GM18909 (cell line): ENCODE measurements at regions not wholly inside any gene's neighbourhood (a gene's known extent, or its start where the extent isn't known, plus 50 kb on each side); places are given as distances from the start of the nearest gene placed in this dataset.
"Not testable (repeated sequence)": the region's sequence is repeated elsewhere in the genome, so short reads cannot be mapped to it uniquely, and the experiment has no call there.

Source experiments
- ATAC-seq: cut with Tn5 transposase; IDR thresholded peaks from one replicate; pipeline ENCODE4 v1.9.1; 2021; ENCODE audit warnings: mild to moderate bottlenecking; ENCODE audit not compliant: unreplicated experiment, poor library complexity

GRCh38 chr18:57956491-57956890, 87.5 kb upstream of the NEDD4L start:
- ATAC-seq, result no peak

- ATAC-seq, result no peak
Observed at GRCh38 chr18:57954935-57955334, 89.1 kb upstream of the NEDD4L start.

GRCh38 chr18:57953883-57954282, 90.1 kb upstream of the NEDD4L start:
- no peak for ATAC-seq

GRCh38 chr18:57951999-57952774, 91.8 kb upstream of the NEDD4L start:
- no peak for ATAC-seq

- no peak for ATAC-seq
Observed at GRCh38 chr18:57951117-57951796, 92.8 kb upstream of the NEDD4L start.

GRCh38 chr18:57950542-57950941, 93.5 kb upstream of the NEDD4L start:
- no peak for ATAC-seq

- not testable (repeated sequence) for ATAC-seq
Observed at GRCh38 chr18:57949335-57949734, 94.7 kb upstream of the NEDD4L start.

- no peak for ATAC-seq
Observed at GRCh38 chr18:57947117-57947516, 96.9 kb upstream of the NEDD4L start.

- no peak for ATAC-seq
Observed at GRCh38 chr18:57943723-57944122, 100.3 kb upstream of the NEDD4L start.

- ATAC-seq, result no peak
Observed at GRCh38 chr18:57942493-57942892, 101.5 kb upstream of the NEDD4L start.

GRCh38 chr18:57941841-57942489, 102.1 kb upstream of the NEDD4L start:
- ATAC-seq, result no peak

GRCh38 chr18:57940166-57940660, 103.8 kb upstream of the NEDD4L start:
- no peak for ATAC-seq

- ATAC-seq, result not testable (repeated sequence)
Observed at GRCh38 chr18:57934375-57934774, 109.7 kb upstream of the NEDD4L start.

- peak; percentile 61 for ATAC-seq
Observed at GRCh38 chr18:57931038-57931437, 113.0 kb upstream of the NEDD4L start.

GRCh38 chr18:57930476-57930875, 113.5 kb upstream of the NEDD4L start:
- ATAC-seq, result no peak

- ATAC-seq, result no peak
Observed at GRCh38 chr18:57929922-57930321, 114.1 kb upstream of the NEDD4L start.

GRCh38 chr18:57928466-57928865, 115.6 kb upstream of the NEDD4L start:
- ATAC-seq, result no peak

GRCh38 chr18:57927511-57927910, 116.5 kb upstream of the NEDD4L start:
- ATAC-seq, result no peak

GRCh38 chr18:57925706-57926105, 118.3 kb upstream of the NEDD4L start:
- ATAC-seq, result no peak

- no peak for ATAC-seq
Observed at GRCh38 chr18:57923611-57924010, 120.4 kb upstream of the NEDD4L start.

GRCh38 chr18:57922885-57923284, 119.8 kb upstream of the ATP8B1 start:
- no peak for ATAC-seq
